ENCODE measurements at regions not wholly inside any gene's neighbourhood (a gene's known extent, or its start where the extent isn't known, plus 50 kb on each side); places are given as distances from the start of the nearest gene placed in this dataset.

DNA sequence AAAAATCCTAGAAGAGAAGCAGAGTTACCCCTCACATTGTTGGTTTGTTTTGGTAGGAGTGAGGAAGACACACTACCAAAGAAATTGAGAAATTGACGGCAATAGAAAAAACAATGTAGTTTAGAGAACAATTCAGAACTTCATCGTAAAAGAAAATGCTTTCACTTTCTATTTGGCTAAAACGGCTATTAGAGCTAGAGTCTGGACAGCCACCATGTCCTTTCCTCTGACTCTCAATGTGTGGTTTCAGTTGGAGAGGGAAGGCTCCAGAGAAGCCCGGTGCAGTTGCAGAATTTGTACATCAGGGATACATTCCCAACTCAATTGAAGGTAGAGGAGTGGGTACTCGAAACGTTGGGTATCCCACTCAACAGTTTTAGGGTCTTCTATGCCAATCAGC lies 535.3 kb downstream of the GALC start:
- no peak for DNase-seq (ENCODE audit: low read depth)
- TF ChIP-seq, protein P1, sequence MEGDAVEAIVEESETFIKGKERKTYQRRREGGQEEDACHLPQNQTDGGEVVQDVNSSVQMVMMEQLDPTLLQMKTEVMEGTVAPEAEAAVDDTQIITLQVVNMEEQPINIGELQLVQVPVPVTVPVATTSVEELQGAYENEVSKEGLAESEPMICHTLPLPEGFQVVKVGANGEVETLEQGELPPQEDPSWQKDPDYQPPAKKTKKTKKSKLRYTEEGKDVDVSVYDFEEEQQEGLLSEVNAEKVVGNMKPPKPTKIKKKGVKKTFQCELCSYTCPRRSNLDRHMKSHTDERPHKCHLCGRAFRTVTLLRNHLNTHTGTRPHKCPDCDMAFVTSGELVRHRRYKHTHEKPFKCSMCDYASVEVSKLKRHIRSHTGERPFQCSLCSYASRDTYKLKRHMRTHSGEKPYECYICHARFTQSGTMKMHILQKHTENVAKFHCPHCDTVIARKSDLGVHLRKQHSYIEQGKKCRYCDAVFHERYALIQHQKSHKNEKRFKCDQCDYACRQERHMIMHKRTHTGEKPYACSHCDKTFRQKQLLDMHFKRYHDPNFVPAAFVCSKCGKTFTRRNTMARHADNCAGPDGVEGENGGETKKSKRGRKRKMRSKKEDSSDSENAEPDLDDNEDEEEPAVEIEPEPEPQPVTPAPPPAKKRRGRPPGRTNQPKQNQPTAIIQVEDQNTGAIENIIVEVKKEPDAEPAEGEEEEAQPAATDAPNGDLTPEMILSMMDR (conservative IDR thresholded peaks at IDR 0.05; ENCODE audit: low read depth, low read length), result no peak
- H3K4me3 ChIP-seq (ENCODE audit: low read length), result no peak overlapping the region

DNA sequence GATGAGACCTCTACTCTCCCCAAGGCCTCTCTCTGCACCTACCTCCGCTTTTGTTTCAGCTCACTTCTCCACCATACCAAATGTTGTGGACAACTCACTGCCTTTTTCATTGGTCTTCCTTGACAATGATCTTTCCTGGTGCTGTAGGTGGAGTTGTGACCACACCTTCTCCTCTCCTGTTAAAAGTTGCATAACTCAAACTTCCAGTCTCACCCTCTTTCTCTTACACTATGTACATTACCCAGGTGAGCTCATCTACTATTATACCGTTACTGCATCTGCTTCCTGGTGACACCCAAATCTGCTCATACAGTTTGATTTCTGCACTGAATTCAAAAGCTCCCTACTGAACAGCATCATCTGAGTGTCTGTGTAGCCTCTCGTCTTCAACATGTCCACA lies 542.8 kb downstream of the GALC start:
- no peak for DNase-seq (ENCODE audit: low read depth)
- TF ChIP-seq, protein P1 (conservative IDR thresholded peaks at IDR 0.05; ENCODE audit: low read depth, low read length), result no peak
- H3K4me3 ChIP-seq (ENCODE audit: low read length), result no peak overlapping the region

DNA sequence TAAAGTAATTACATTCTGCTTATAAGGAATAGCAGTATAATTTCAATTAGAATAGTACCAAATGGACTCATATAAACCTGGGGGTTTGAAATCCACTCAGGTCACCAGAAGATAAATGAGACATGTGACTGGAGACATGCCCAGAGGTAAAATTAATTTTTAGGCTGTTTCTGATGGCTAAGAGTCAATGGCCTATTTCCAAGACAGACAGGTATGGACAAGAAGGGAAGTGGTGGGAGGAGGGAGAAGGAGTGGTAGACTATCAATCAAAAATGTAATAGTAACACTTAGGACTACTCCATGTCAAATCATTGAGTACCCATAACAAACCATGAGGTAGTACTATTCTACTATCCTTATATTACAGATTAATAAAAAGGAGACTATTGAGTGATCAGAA lies 544.0 kb downstream of the GALC start:
- TF ChIP-seq, protein P1 (conservative IDR thresholded peaks at IDR 0.05; ENCODE audit: low read depth, low read length), result no peak
- DNase-seq (ENCODE audit: low read depth), result no peak
- no peak overlapping the region for H3K4me3 ChIP-seq (ENCODE audit: low read length)

DNA sequence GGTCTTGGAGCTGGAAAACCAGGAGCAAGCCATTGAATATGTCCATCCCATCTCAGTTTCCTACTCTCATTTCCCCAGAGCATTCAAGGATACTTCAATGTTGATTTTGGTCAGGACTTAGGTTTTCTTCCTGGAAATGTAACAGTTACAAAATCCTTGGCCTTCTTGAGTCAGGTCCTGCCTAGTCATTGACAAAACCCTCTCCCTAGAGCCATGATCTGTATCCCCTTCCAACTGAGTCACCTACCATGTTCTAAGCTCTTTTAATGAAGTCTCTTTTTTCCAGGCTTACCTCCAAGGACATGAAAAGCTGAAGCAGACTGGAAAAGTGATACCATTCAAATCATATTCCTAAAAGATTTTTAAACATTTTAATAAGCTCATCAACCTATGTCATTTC lies 549.2 kb downstream of the GALC start:
- TF ChIP-seq, protein P1 (conservative IDR thresholded peaks at IDR 0.05; ENCODE audit: low read depth, low read length), result no peak
- no peak for DNase-seq (ENCODE audit: low read depth)
- H3K4me3 ChIP-seq (ENCODE audit: low read length), result no peak overlapping the region

DNA sequence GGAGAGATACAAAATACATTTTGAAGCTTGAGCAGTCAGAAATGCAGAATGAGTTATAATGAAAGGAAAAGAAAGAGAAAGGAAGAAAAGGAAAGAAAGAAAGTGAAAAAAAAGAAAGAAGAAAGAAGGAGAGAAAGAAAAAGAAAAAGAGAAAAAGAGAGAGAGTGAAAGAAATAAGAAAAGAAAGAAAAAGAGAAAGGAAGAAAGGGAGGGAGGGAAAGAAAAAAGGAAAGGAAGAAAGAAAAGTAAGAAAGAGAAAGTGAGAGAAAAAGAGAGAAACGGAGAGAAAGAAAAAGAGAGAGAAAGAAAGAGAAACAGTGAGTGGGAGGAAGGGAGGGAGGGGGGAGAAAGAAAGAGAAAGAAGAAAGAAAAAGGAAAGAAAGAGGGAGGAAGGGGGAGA lies 549.9 kb downstream of the GALC start:
- TF ChIP-seq, protein P1 (conservative IDR thresholded peaks at IDR 0.05; ENCODE audit: low read depth, low read length), result no peak

DNA sequence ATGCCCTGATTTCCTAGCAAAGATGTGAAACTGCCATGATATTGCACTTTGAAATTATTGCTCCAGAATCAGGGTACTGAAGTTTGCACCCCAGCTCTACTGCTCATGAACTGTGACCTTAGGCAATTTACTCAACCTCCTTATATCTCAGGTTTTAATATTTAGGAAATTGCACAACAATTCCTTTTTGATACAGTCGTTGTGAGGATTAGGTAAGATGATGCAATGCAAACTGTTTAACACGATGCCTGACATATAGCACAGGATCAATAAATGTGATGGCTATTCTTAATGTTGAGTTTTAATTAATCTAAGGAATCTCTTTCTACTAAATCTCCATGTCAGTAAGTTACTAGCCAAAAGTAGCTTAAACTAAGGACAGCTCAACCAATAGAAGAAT lies 555.8 kb downstream of the GALC start:
- H3K4me3 ChIP-seq (ENCODE audit: low read length), result no peak overlapping the region
- TF ChIP-seq, protein P1 (conservative IDR thresholded peaks at IDR 0.05; ENCODE audit: low read depth, low read length), result no peak

More for the DNA sequence above, 549.9 kb downstream of the GALC start:
- no peak overlapping the region for H3K4me3 ChIP-seq (ENCODE audit: low read length)
- DNase-seq (ENCODE audit: low read depth), result no peak

DNA sequence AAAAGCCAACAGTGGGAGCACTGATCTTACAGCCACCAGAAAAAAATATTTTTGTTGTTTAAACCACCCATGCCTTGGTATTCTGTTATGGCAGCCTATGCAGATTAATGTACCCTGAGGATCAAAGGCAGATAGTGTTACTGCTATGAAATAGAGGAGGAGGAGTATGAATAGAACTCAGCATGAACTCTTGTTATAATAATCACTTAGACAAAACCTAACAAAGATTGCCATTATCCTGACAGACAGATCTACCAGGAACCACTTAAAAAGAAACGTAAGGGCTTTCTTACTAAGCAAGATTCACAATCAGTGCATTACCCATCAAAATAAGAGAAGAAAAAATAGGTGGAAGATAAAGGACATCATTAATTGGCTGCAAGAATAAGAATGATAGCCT lies 558.3 kb downstream of the GALC start:
- TF ChIP-seq, protein P1 (conservative IDR thresholded peaks at IDR 0.05; ENCODE audit: low read depth, low read length), result no peak
- H3K4me3 ChIP-seq (ENCODE audit: low read length), result no peak overlapping the region

More for the DNA sequence above, 555.8 kb downstream of the GALC start:
- no peak for DNase-seq (ENCODE audit: low read depth)

More for the DNA sequence above, 558.3 kb downstream of the GALC start:
- no peak for DNase-seq (ENCODE audit: low read depth)
